ENCODE measurements at regions not wholly inside any gene's neighbourhood (a gene's known extent, or its start where the extent isn't known, plus 50 kb on each side); places are given as distances from the start of the nearest gene placed in this dataset.

GRCh38 chr15:62790546-62790945 is 252.0 kb upstream of the TPM1 start:
- DNase-seq: no peak

GRCh38 chr15:62791694-62792093 is 250.9 kb upstream of the TPM1 start:
- DNase-seq: no peak

GRCh38 chr15:62792986-62793751 is 249.4 kb upstream of the TPM1 start:
- no peak for DNase-seq

GRCh38 chr15:62793752-62794144 is 248.8 kb upstream of the TPM1 start:
- no peak for DNase-seq

- no peak for DNase-seq
Observed at GRCh38 chr15:62795171-62795570, 247.4 kb upstream of the TPM1 start.

- DNase-seq: no peak
Observed at GRCh38 chr15:62795700-62796695, 246.5 kb upstream of the TPM1 start.

GRCh38 chr15:62797171-62797570 is 245.4 kb upstream of the TPM1 start:
- DNase-seq: no peak

- no peak for DNase-seq
Observed at GRCh38 chr15:62798536-62798935, 244.0 kb upstream of the TPM1 start.

- DNase-seq: no peak
Observed at GRCh38 chr15:62799037-62799436, 243.5 kb upstream of the TPM1 start.

GRCh38 chr15:62799919-62800318 is 242.6 kb upstream of the TPM1 start:
- no peak for DNase-seq

GRCh38 chr15:62802612-62803011 is 239.9 kb upstream of the TPM1 start:
- no peak for DNase-seq

GRCh38 chr15:62803856-62804400 is 238.6 kb upstream of the TPM1 start:
- DNase-seq: no peak

- no peak for DNase-seq
Observed at GRCh38 chr15:62805502-62805901, 237.0 kb upstream of the TPM1 start.

- DNase-seq: no peak
Observed at GRCh38 chr15:62807539-62808130, 234.9 kb upstream of the TPM1 start.

GRCh38 chr15:62809115-62809967 is 233.2 kb upstream of the TPM1 start:
- no peak for DNase-seq

- no peak for DNase-seq
Observed at GRCh38 chr15:62809968-62810260, 232.6 kb upstream of the TPM1 start.

GRCh38 chr15:62812515-62812835 is 230.1 kb upstream of the TPM1 start:
- no peak for DNase-seq

- DNase-seq: no peak
Observed at GRCh38 chr15:62816342-62817069, 226.0 kb upstream of the TPM1 start.

- no peak for DNase-seq
Observed at GRCh38 chr15:62818691-62819090, 223.9 kb upstream of the TPM1 start.

- no peak for DNase-seq
Observed at GRCh38 chr15:62821384-62822131, 221.0 kb upstream of the TPM1 start.

GRCh38 chr15:62822228-62822627 is 220.3 kb upstream of the TPM1 start:
- no peak for DNase-seq
